ENCODE measurements at regions not wholly inside any gene's neighbourhood (a gene's known extent, or its start where the extent isn't known, plus 50 kb on each side); places are given as distances from the start of the nearest gene placed in this dataset.

DNA sequence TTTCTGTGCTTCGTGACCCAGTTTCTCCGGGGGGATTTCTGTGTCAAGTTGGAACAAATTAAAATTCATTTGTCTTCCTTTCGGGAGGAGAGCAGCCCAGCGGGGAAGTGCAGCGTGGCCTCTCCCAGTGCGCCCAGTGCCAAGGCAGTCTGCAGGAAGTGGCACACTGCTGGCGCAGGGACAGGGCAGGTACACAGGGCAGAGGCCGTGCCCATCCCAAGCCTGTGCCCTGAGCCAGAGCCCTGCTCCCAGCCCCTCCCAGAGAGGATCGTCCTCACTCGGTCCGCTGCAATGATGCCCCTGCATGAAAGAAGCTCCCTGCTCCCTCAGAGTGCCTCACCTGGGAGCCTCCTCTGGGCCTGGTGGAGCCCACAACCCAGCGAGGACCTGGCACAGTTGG is 82.4 kb upstream of the PPP1R26 start:
- TF ChIP-seq, protein P1, sequence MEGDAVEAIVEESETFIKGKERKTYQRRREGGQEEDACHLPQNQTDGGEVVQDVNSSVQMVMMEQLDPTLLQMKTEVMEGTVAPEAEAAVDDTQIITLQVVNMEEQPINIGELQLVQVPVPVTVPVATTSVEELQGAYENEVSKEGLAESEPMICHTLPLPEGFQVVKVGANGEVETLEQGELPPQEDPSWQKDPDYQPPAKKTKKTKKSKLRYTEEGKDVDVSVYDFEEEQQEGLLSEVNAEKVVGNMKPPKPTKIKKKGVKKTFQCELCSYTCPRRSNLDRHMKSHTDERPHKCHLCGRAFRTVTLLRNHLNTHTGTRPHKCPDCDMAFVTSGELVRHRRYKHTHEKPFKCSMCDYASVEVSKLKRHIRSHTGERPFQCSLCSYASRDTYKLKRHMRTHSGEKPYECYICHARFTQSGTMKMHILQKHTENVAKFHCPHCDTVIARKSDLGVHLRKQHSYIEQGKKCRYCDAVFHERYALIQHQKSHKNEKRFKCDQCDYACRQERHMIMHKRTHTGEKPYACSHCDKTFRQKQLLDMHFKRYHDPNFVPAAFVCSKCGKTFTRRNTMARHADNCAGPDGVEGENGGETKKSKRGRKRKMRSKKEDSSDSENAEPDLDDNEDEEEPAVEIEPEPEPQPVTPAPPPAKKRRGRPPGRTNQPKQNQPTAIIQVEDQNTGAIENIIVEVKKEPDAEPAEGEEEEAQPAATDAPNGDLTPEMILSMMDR (IDR thresholded peaks at IDR 0.05) = no peak
- TF ChIP-seq POLR2A (IDR thresholded peaks at IDR 0.05) = no peak
